ENCODE measurements at regions not wholly inside any gene's neighbourhood (a gene's known extent, or its start where the extent isn't known, plus 50 kb on each side); places are given as distances from the start of the nearest gene placed in this dataset.

- TF ChIP-seq CTCF (conservative IDR thresholded peaks at IDR 0.05), result no peak
- TF ChIP-seq ZFX (IDR thresholded peaks at IDR 0.05), result no peak
These were observed 415.2 kb upstream of the OR4E1 start for GRCh38 chr14:22088614-22089342.

All from C4-2B (cell line).